Right cardiac atrium (tissue), 5 donors: ENCODE measurements at regions not wholly inside any gene's neighbourhood (a gene's known extent, or its start where the extent isn't known, plus 50 kb on each side); places are given as distances from the start of the nearest gene placed in this dataset.
A peak's percentile ranks its signal among the peaks of the same experiment; 100 is the strongest.

Experiments
- ATAC-seq, 2 donors: fragments of 200-7000 bp; cut with Tn5 transposase; one replicate each; pipeline versions ENCODE4 v1.8.0 to v1.9.1; 2020; ENCODE audit warnings: moderate library complexity in 2 of 2, mild to moderate bottlenecking in 1 of 2
- DNase-seq, 3 donors: peaks; one replicate each; pipeline ENCODE4 v3.0.0-alpha.2; 2020
- H3K27ac ChIP-seq: one replicate; pipeline ENCODE4 v1.5.1; 2013; ENCODE audit warnings: mild to moderate bottlenecking, low read length, control low read depth, moderate library complexity
- H3K27me3 ChIP-seq: one replicate; pipeline ENCODE4 v1.6.1; 2013; ENCODE audit not compliant: control insufficient read depth, insufficient read depth
- H3K4me1 ChIP-seq: one replicate; pipeline ENCODE4 v1.6.1; 2013; ENCODE audit warnings: low read length; ENCODE audit not compliant: control insufficient read depth, insufficient read depth
- H3K4me3 ChIP-seq: one replicate; pipeline ENCODE4 v1.5.1; 2013; ENCODE audit warnings: low read length, control low read depth
- H3K9me3 ChIP-seq: one replicate; pipeline ENCODE4 v1.6.1; 2013; ENCODE audit warnings: low read length; ENCODE audit not compliant: control insufficient read depth
- WGBS: extraction: QIAGEN DNeasy Blood & Tissue Kit; methylation state at CpG from one replicate; pipeline ENCODE4 v1.1.7; 2013; 5-methylcytosine and 5-hydroxymethylcytosine counted together
- intact Hi-C, 4 donors: fragments of 100-400 bp; cut with DNase I; formaldehyde crosslinking; loops; one replicate each; pipeline versions ENCODE4 v1.11.0 to v1.14.0; 2022 to 2023
- donor health status: healthy with polysubstance abuse.
- donor health status: DM: no; HTN: yes; CAD: no.
- donor health status: DM: no; HTN: no; CAD: no.
- donor health status: DM: no; HTN: yes; CAD: no; lungs with severe emphysema.
- donor health status: DM: yes; HTN: yes; CAD: no.

DNA sequence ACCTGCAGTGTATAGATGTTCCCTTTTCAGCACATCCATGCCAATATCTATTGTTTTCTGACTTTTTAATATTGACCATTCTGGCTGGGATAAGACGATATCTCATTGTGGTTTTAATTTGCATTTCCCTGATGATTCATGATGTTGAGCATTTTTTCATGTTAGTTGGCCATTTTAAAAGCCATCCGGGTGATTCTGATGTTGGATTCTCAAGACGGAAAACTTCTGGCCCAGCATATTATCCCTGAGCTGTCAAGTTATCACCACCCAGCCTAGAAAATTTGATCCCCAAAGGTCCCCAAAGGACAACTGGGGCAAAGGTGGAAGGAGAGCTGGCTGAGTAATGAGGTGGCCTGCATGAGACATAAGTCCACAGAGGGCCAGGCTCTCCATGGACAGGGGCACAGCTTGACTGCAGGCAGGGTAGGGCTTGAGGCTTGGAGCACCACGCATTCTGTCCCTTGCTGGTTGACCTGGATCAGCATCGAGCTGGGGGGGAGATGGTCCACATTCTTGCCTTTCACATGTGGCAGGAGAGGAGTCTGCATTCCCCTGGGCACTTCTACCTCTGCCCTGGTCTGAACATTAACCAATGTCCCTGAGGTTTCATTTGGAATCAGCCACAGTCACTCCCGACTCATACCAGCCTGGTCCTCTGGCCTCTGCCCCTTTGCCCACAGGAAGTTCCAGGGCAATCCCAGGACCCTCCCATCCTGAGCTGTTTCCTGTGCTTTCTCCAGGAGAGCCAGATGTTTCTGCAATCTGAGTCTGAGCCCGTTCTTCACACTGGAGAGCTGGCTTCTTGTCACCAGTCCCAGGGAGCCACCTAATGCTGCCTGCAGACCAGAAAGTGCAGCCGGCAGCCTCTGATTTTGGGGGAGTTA, 69.2 kb downstream of the ISG20 start:
- DNase-seq (no peak), ATAC-seq (peak in 1 of 2 donors; percentile 45)
- H3K27ac ChIP-seq: no peak overlapping the region
- WGBS: 60% methylated on average over 8 of the region's 8 CpGs
- H3K27me3 ChIP-seq: peaks cover 2% of the 10 kb centered on the region
- H3K4me1 ChIP-seq: no peaks in the 10 kb centered on the region
- intact Hi-C loops: no loop called here
- no peaks in the 10 kb centered on the region for H3K9me3 ChIP-seq
- H3K4me3 ChIP-seq: no peak overlapping the region

DNA sequence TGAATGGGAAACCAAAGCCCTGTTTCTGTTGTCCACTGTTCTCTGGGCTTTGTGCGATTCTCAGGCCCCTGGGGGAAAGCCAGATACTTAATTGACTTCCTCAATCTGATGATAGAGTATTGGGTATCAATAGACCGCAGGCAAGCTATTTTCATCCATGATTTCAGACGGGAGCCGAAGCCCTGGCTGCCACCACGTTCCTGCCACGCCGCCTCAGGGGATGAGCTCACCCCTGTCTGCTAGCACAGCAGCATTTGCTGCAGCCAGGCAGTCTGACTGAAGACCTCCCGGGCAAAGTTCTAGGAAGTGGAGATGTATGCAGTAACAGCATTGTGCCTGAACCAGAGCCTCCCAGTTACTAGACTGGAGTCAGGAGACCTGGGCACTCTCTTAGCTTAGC, 69.8 kb downstream of the ISG20 start:
- 52% methylated on average over 8 of the region's 8 CpGs for WGBS
- Histone ChIP-seq H3K9me3 (no peaks in the 10 kb centered on the region), H3K27me3 (peaks cover 2% of the 10 kb centered on the region), H3K27ac (no peak overlapping the region), H3K4me1 (no peaks in the 10 kb centered on the region), H3K4me3 (no peak overlapping the region)
- intact Hi-C loops: no loop called here
- peak in 1 of 2 donors; percentile 50 for ATAC-seq
- peak in 1 of 3 donors; percentile 35 for DNase-seq

DNA sequence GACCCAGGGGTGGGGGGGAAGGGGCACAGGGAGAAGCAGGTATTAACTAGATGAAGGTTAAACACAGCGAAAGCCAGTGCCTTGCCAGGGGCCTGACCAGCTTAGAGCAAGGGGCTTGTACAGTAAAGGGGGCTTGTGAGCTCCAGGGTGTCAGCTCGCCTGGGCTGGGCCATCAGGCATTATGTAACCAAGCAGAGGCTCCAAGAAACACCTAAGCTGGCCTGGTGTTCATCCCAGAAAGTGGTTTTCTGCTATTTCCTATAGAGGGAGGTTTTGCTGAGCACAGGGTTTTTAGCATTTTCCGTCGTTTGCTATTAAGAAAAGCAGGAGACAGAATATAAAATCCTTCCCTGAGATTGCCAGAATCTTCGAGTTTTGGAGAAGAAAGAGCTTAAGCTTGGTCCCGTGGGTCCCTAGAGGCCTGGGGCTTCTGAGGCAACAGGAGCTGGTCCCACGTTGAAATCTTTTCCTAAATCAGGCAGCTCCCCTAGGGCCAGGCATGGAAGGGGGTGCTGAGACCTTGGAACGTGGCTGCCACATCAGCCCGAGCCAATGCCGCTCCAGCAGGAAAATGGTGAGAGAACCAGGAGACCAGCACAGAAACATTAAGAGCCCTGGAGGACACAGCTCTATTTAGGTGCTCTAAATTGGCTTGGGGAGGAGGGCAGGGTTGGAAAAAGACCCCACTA, 71.4 kb downstream of the ISG20 start:
- no peak for DNase-seq
- H3K27me3 ChIP-seq: peaks cover 2% of the 10 kb centered on the region

DNA sequence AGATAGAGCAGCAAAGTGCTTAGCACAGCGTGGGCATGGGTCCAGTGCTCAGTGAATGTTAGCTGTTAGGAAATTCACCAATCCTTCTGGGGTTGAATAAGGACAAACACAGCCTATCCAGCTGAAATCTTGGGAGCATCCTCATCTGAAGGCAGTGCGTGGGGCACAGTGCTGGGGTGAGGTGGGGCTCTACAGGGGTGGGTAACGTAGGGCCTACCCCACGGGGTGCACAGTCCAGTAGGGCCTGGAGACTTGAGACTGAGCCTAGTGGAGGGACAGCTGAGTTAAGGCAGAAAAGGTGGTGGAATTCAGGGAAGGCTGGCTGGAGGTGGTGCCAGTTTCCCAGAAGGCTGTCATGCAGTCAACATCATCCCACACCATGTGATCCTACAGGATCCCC, 73.0 kb downstream of the ISG20 start:
- Histone ChIP-seq H3K4me3 (no peak overlapping the region), H3K4me1 (no peaks in the 10 kb centered on the region), H3K27ac (no peak overlapping the region), H3K27me3 (peaks cover 2% of the 10 kb centered on the region), H3K9me3 (no peaks in the 10 kb centered on the region)
- 65% methylated on average over 4 of the region's 4 CpGs for WGBS
- ATAC-seq (no peak), DNase-seq (no peak)
- intact Hi-C loops: no loop called here

More for the DNA sequence above, 71.4 kb downstream of the ISG20 start:
- no peaks in the 10 kb centered on the region for H3K9me3 ChIP-seq
- H3K27ac ChIP-seq: no peak overlapping the region
- ATAC-seq: no peak
- 69% methylated on average over 10 of the region's 10 CpGs for WGBS
- intact Hi-C loops: no loop called here
- H3K4me1 ChIP-seq: no peaks in the 10 kb centered on the region
- H3K4me3 ChIP-seq: no peak overlapping the region

DNA sequence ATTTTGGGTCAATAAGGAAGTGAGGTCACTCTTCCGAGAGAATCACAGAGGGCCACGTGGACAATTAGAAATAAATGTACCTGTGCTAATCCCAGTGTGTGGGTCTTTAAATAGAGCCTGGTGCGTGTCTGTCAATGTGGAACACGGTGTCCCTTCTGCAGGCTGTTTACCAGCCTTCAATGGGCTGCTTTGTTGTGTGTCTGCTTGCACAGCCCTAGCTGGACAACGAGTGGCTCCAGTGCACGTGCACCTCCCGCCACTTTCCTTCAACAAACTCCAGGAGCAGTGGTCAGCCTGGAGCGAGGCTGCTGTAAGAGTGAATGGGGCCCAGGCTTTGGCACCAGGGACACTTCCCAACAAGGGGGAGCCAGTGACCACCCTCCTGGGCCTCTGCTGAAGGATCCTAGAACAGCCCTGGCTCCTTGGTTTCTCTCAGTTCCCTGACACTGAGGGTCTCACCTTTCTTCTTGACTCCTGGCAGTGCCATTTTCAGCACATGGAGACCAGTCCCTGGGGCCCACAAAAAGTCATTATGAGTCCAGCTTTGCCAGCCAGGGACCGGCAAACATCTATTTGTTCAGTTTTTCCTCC, 76.1 kb downstream of the ISG20 start:
- Histone ChIP-seq H3K9me3 (no peaks in the 10 kb centered on the region), H3K4me3 (no peak overlapping the region), H3K4me1 (no peaks in the 10 kb centered on the region), H3K27ac (no peak overlapping the region), H3K27me3 (peaks cover 2% of the 10 kb centered on the region)
- WGBS: 57% methylated on average over 9 of the region's 9 CpGs
- DNase-seq (no peak), ATAC-seq (peak in 1 of 2 donors; percentile 12)
- intact Hi-C loops: no loop called here

DNA sequence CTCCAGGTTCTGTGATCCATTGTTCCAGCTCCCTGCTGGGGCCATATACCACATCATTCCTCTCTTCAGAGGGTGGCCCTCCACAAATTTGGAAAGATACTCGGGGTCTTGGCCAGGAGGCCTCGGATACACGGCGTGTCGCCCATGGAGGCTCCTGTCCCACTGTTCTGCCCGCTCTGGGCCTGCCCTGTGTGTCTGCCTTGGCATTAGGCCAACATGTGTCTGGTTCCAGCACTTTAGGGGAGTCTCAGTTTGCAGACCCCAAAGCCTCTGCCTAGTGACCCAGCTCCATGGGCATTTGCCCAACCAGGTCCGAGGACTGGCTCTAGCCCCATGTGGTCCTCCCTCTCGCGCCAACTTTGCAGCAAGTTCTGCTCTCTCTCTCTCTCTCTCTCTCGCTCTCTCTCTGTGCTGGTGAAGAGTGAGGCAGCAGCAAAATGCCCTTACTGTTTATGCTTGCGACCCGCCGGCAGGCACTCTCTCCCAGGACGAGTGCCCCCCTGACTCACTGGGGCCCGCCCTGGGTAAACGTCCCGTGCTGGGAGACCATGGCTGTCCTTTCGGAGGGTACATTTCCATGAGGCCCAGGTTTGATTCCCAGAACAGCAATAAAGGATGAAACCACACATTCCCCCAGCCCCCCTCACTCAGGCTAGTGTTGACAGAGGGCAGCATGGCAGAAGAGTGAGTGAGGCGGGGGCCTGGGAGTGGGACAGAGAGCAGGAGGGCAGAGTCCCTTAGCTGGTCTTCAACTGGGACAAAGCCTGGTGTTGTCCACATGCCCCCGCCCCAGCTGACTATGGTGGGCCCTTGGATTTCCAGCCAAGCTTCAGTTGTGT, 77.9 kb downstream of the ISG20 start:
- no peaks in the 10 kb centered on the region for H3K9me3 ChIP-seq
- intact Hi-C loops: no loop called here
- no peak overlapping the region for H3K4me3 ChIP-seq
- H3K27me3 ChIP-seq: no peaks in the 10 kb centered on the region
- no peak overlapping the region for H3K27ac ChIP-seq
- DNase-seq: no peak
- no peaks in the 10 kb centered on the region for H3K4me1 ChIP-seq
- no peak for ATAC-seq
- WGBS: 84% methylated on average over 20 of the region's 20 CpGs

DNA sequence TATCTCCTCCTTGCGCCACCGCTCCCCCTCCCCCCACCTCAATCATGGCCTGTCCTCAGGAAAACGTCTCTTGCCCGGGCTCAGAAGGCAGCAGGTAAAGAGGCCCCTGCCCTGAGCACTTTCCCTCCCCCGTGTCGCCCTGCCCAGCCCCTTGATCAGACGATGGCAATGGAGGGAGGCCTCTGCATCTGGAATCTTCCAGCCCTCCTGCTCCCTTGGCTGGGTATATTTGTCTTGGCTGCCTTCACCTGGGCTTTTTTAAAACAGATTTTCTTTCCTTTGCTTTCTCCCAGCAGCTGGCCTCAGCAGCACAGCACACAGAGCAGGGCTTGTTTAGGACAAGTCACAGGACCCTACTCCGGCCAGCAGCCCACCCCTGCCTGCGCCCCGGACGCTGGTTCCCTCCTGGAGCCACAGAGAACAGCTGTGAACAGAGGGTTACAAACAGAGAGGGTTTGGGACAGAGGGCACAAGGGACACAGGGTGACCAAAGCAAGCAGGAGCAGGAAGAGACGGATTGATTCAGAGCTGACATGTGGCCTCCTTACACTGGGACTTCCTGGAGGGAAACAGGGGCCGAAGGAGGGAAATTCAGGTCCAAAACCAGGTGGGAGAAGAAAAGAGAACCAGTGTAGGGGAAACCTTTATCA, 78.7 kb downstream of the ISG20 start:
- Histone ChIP-seq H3K27me3 (no peaks in the 10 kb centered on the region), H3K4me1 (no peaks in the 10 kb centered on the region), H3K9me3 (no peaks in the 10 kb centered on the region), H3K4me3 (no peak overlapping the region), H3K27ac (no peak overlapping the region)
- intact Hi-C loops: no loop called here
- no peak for ATAC-seq
- 53% methylated on average over 13 of the region's 13 CpGs for WGBS
- DNase-seq: no peak

DNA sequence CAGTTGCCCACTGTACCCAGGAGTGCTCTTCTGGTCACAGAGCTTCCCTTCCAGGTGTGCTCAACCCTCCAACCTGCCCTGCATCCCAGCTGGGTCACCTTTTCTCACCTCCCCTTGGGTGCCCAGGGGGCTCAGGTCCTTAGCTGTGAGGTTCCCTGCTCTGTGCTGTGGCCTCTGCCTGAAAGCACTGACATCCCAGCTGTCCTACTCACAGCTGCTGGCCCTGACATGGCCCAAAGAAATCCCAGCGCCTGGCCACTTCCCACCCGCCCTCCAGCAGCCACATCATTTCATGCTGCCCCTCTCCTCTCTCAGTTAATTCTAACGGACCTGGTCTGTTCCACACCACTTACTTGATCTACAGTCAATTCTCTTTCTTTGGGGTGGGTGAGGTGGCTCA, 79.9 kb downstream of the ISG20 start:
- ATAC-seq: no peak
- no peak overlapping the region for H3K27ac ChIP-seq
- H3K9me3 ChIP-seq: no peaks in the 10 kb centered on the region
- H3K4me1 ChIP-seq: no peaks in the 10 kb centered on the region
- no peaks in the 10 kb centered on the region for H3K27me3 ChIP-seq
- DNase-seq: no peak
- intact Hi-C loops: no loop called here
- H3K4me3 ChIP-seq: no peak overlapping the region
- 82% methylated on average over 3 of the region's 3 CpGs for WGBS

DNA sequence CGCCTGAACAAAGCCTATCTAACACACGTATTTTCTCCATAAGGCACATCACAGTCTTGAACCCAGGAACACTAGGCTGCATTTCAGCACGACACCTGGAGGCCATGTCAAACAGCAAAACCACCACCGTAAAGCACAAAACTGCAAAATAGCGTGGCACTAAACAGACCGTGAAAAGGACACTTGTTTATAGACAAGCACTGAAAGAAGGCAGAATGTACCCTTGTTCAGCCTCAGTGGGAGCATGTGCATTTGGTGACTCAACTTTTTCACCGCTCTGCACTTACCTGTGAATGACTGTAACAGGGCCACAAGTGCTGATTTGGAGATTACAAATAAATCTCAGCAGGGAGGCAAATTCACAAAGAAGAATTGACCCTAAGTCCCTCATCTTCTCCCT, 80.8 kb downstream of the ISG20 start:
- Histone ChIP-seq H3K27ac (no peak overlapping the region), H3K4me3 (no peak overlapping the region), H3K9me3 (no peaks in the 10 kb centered on the region), H3K4me1 (no peaks in the 10 kb centered on the region), H3K27me3 (no peaks in the 10 kb centered on the region)
- intact Hi-C loops: no loop called here
- ATAC-seq: no peak
- 90% methylated on average over 7 of the region's 7 CpGs for WGBS
- DNase-seq: no peak
